GM19238 (cell line): ENCODE measurements at regions not wholly inside any gene's neighbourhood (a gene's known extent, or its start where the extent isn't known, plus 50 kb on each side); places are given as distances from the start of the nearest gene placed in this dataset.

Source experiments
- DNase-seq: peaks from one replicate; pipeline ENCODE4 v3.0.0; 2011; ENCODE audit warnings: low spot score; ENCODE audit not compliant: insufficient read length

DNA sequence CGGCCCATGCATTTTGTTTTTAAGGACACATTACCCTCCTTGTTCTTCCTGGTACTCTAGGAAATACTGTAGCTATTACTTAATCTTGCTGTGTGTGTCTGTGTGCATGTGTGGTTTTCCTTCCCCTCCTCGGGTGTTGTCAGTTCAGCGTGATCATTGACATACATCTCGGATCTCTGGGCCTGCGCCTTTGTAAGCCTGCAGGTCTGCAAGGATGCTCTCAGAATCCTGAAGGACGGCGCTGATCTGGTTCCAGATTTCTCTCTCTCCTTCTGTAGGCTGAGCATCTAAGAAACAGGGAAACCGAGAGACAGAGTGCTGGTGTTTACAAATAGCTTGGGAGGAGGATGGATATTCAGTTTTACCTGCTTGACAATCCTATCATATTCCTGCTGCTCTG is 100.2 kb downstream of the CYRIA start:
- no peak for DNase-seq

DNA sequence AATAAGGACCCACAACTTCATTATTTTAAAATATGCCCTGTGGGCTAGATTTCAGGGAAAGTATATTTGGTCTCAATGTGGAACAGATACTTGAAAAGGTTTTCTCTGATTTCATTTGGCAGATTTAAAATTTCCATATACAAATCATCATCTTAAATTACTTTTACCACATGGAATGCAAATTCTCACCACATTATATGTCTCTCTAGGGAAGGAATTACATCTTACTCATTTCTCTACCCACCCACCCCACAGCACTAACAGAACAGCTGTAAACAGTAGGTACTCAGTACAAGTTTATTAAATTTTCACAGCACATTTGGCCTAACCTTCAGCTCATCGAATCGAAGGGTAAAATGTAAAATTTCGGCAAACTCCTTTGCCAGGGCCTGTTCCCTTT is 104.0 kb downstream of the CYRIA start:
- no peak for DNase-seq

DNA sequence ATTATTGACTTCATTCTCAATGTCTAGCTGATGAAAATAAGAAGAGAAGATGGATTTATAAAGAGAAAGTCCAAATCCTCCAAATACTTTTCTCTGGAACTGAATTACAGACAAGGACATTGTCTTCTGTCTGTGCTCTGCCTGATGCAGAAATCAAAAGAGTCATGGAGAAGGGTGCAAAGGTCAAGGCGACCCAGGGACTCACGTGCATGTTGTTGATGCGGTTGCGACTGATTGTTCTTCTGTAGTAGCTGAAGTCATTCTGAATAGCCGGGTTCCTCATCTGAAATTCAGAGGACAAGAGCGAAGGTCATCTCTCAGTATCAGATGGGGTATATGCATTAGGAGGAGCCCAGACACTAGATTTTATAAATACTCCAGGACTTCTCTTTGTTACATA is 104.4 kb downstream of the CYRIA start:
- no peak for DNase-seq

DNA sequence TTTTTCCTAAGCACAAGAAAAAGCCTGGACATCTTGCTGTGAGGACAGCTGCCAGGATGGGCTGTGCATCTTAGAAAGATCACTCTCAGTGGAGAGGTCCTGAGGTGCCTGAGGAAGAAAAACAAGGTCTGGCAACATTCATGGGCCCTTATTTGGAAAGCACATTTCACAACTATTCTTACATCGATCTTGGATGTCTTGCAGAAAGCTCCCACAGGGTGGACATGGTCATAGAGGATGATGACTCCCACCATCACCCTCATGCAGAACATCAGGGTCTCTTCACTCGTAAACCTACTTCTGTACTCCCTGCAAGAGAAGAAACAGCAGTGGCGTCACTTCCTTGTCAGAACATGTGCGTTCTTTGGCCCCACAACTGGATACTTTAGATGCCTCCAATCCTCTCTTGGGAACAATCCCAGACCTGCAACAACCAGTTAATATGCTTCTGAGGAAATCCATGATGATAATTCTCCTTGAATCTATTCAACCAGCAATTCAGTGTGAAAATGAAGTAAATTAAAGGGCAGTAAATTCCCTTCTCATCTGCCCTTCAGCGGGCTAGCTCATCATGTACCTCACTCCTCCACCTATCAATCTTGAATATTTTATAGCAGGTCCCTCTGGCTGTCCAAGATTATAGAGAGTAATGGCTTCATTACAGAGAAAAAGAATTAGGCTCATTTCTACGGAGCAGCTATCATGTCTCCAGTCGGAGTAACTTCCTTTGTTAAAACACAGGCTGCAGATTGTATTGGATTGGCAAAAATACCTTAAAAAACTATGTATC is 106.2 kb downstream of the CYRIA start:
- DNase-seq, result no peak

DNA sequence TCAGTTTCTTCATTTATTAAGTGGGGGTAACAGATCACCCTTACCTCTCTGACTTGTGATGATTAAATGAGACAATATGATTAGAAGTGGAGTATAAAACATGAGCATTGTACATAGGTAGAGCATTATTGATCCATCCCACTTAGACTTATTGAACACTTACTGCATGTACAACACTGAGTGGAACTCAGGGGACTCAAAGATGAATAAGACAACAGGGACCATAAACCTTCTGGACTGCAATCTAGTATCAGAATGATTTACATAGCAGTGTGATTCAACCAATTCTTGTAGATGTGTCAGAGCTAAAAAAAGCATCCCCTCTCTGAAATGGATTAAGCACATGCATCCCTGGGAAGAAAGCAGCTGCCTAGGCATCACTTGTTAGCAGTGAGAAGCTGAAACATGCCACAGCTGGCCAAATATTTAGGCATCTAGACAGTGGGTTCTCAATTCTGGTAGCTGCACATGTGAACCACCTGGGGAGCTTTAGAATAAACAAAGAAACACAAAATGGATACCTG is 111.5 kb downstream of the CYRIA start:
- DNase-seq, result no peak

DNA sequence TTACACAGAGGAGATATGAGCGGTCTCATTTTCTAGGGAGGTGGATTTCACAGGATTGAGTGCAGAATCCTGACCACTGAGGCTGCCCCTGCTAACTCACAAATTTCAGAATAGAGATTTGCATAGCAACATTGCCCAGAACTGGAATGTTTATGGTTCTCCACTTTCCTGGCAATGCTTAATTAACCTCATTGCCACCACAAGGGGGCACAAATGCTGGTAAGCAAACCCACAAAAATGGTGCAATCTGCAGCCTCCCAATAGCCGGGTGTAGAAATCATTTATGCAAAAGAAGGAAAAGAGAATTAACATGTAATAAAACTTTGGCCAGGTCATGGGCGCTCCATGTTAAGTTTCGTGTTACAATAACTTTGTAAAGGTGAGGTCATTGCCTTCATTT is 112.4 kb downstream of the CYRIA start:
- DNase-seq, result no peak

DNA sequence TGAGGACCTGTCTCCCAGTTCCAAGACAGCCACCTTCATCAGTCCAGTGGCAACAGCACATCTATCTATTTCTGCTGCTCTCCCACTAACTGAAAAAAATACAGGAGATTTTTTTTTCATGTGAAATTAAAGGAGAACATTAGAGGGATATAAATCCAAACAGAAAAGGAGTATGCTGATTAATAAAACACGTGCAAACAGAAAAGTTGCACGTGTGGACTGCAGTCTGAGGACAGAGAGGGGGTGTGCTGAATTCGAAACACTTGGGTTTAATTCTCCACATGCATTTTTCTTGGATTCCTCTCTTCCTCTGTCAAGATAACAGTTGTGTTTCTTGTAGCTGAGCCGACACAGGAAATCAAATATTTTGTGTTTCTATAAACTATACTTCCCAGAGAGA is 113.4 kb downstream of the CYRIA start:
- no peak for DNase-seq

DNA sequence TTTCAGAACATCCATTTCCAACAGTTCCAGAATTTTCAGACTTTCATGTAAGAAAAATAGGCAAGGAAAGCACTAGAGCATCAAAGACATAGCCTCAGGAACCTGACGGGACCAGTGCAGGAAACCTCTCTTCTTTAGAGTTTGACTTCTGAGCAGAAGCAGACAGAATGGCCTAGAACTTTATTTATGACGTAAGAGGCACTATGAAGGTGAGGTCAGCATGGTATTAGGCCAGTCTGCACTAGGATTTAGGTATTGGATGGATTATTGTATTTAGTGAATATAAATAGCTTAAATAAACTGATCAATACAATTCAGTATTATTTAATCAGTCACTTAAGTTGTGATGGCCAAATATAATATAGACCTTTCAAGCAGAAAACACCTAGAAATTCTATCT is 117.6 kb downstream of the CYRIA start:
- DNase-seq, result no peak

DNA sequence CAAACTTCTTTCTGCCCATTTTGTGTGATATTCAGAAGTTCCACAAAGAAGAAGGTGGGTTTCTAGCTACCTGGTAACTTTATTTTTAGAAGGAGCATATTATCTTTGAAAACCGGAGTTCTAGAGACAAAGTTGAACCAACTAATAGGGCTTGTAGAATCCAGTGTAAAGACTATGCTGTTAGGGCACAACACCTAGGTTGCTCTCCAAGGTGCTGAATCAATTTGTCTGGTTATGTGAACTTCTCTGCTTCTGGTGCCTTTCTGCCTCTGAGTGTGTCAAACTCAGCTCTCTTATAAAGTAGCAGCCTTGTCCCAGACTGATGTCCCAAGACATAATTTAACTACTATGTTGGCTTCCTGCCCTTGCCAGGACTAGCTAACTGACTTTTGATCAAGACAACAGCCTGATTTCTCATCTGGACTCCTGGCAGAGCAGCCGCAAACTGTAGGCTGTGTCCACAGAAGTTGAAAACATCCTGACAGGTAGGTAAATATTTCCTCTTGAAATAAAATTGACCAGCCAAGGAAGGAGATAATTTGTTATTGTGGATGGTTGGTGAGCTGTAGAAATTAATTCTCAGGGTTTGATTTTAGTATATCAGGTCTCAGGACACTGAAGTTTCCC is 119.4 kb downstream of the CYRIA start:
- no peak for DNase-seq

DNA sequence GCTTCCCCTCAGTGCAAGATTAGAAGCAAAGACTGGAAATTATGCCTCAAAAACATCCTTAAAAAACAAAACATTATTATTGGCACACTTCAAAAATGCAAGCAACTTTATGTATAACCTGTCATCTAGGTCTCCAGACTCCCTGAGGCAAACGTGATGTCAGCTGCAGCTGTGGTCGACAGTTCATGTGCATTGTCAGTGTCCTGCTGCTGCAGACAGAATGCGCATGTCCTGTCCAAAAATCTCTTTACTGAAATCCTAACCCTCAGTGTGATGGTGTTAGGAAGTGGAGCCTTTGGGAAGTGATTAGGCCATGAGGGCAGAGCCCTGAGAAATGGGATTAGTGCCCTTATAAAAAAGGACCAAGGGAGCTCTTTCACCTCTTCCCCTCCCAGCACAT is 126.9 kb downstream of the CYRIA start:
- no peak for DNase-seq

DNA sequence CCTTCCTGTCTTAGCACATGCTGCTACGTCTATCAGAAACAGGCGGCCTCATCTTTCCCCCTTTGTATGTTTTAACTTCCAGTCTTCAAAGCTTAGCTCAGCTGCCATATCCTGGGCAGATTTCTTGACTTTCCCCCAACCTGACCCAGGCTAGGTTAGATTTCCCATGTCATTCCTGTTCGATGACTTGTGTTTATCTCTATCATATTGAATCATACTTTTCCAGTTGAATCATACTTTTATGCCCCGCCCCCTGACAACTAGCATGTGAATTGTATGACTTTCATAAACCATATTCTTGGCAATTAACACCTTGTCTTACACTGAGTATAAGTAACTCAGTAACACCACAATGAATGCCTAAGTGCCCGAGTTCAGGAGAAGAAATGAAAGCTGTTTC is 128.3 kb downstream of the CYRIA start:
- no peak for DNase-seq

DNA sequence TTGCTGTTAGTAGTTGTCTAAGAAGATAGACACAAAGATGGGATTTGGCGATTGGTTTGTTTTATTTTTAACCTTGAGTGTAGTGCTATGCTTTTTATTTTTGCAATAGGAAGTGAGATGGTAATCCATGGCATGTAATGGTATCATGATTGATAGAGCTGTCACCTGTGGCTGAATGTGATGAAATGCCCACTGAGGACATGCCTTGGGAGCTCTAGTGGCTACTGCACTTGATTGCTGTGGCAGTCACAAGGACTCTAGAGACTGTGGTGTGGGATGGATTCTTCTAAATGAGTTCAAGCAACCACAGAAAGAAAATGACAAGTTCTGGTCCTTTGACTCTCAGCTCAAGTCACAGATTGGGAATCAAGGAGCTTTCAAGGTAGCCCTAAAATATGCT is 139.4 kb downstream of the CYRIA start:
- no peak for DNase-seq

DNA sequence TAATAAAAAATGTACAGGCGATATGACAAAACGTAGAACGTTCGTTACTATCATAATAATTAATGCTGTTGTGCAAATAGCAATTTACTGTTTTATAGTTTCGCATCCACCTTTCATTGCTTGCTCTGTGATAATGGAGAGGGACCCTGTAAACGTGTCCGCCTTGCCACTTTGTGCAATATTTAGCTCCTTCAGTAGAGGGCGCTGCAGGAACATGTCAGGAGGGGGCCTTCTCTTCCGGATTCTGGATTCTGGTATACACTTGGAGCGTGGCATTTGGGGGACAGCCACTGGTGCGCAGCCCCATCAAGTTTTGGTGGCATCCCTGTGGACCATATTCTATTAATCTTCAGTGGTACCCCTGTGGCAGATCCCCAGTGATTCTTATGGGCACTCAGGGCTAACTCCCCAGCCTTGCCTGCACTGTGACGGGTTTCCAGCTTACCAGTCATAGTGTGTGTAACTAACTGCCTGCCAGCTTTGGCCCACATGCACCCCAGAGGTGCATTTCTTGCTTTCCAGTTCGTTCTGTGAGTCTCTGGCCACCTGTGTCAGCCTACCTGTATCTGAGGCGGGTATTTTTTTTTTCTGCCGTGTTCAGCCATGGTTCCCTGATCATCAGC is 140.3 kb downstream of the CYRIA start:
- no peak for DNase-seq

DNA sequence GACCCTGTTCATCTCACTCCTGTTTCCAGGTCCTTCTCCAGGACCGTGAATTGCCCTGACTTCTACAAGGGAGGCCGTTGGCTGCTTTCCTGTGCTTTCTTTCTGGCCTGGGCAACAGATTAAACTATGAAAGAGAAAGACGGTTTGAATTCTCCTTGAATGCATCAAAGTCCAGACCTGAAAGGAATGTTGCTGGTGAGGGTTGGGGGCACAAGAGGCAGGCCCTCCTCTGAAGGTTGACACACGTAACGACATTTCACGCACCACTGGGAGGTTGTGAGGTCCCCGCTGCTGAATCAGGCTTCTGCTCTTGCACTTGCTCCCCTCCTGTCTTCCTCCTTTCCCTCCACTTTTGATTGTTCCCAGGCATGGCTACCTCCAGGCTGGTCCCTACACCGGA is 141.9 kb downstream of the CYRIA start:
- no peak for DNase-seq

DNA sequence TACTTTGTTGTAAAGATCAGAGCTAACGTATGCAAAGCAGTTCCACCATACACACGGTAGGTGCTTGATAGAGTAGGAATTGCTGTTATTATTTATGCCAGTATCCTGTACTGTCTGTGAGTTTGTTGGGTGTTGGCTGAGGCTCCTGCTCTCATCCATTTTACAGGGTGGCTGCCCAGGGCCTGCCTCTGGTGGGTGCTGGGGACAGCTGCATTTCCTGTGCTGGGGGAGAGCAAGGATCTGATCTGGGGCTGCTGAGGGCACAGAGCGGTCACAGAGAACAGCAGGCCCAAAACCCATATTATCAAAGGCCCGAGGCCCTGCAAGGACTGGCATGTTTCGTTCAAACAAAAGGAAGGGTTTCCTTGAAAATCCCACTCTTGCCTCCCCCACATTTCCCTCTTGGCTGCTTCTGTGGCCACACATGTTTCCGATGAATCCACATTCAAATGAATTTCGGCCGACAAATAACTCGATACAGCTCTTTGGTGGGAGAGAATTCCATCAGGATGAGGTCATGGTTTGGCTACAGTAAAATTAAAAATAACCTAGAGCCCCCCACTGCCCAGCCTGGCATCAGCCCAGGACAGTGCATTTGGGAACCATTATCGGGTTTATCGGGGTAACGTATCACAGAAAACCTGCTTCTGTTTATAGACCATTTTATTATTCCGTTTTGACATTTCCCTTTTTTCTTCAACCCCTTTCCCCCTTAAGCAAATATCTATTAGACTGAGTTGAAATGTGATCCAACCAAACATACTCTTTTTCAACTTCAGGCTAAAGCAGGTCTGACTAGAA is 143.4 kb downstream of the CYRIA start:
- DNase-seq, result no peak

DNA sequence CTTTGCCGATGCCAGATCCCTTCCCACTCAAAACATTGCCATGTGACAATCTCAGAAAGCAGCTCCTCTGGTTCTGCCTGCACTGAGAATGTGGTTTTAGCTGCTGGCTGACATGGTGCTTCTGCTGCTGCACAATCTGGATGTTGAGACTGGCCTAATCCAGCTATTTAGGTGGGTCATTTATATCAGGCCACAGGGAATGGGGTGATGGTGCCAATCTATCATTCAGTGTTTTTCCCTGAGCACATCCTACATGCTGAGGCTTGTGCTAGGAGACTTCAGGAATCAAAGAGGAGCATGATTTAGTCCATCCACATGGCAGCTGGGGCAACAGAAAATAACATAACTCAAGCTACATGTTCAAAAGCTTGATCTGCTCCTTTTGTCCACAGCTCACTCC is 144.7 kb downstream of the CYRIA start:
- no peak for DNase-seq

DNA sequence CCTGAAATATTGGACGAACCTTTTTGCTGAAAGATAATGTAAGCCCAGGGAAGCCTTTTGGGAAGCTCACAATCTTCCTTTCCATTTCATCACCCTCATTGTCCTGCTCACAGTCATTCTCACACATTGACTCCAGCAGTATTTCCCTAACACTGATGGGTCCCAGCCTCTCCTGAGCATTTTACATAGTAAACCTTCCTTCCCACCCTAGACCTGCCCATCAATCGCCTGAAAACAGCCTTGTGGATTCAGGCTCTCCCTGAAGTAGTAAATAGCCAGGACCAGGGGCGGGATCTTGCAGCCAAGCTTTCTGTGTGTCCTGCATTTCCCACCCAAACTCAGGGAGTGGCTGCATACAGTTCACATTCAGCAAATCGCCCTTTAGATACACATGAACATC is 149.9 kb downstream of the CYRIA start:
- no peak for DNase-seq

DNA sequence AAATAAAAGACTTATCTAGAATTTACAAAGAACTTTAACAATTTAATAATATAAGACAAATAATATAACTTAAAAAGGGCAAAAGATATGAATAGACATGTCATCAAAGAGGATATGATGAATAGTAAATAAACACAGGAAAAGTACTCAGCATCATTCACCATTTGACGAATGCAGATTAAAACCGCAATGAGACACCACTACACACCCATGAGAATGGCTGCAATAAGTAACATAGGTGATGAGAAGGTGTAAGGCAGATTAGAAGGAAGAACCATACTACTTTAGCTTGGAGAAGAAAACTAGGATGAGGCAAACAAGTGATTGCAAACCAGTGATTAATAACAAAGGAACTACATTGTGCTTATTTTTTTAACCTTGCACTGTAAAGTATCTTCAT is 152.0 kb downstream of the CYRIA start:
- DNase-seq, result no peak

DNA sequence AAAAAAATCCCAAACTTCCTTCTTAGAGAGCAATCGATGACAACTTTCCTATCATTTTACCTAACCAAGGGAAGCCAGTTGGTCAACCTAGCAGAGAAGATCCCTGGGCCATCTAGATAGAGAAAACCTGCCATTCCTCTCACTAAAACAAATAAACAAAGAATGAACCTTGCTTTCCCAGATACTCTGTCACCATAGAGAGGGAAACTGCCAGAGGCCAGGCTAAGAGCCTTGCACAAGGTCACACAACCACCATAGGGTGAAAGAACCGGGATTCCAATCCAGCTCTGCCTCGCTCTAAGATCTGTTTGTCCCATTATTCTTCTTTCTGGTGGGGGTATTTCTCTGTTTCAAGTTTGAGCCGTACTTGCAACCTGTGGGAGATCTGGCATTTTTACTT is 154.6 kb downstream of the CYRIA start:
- no peak for DNase-seq

DNA sequence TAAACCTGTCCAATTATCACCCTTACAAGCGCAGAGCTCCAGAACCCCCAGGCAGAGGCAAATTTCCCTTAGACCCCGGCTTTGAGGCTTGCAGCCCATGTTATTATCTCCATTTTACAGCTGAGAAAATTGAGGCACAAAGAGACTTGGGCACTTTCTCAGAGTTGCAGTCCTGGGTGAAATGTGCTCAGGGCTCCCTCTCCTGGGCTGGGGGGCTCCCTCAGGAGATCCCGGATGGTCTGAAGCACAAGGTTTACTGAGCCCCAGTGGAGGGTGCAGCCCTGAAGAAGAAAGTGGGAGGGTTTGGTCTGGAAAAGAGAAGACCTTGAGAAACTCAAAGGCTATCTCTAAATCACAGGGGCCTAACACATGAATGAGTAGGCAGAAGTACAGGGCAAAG is 156.6 kb downstream of the CYRIA start:
- no peak for DNase-seq

DNA sequence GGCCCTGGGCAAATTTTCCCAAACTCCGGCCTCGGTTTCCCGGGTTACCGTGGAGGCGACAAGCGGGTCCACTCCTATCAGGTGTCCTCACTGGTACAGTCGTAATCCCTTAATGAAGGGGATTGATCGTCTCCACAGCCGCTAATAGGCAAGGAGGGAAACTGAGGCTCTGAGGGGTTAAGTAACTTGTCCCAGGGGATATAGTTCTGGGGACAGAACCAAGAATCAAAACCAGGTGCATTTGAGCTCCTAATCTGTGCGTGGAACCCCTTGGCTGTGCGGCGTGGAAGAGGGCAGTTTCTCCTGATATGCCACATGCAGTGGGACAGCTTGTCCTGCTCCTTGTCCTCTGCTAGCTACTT is 157.2 kb downstream of the CYRIA start:
- DNase-seq, result no peak
